ENCODE measurements at regions not wholly inside any gene's neighbourhood (a gene's known extent, or its start where the extent isn't known, plus 50 kb on each side); places are given as distances from the start of the nearest gene placed in this dataset.
"Not testable (repeated sequence)": the region's sequence is repeated elsewhere in the genome, so short reads cannot be mapped to it uniquely, and the experiment has no call there.

DNA sequence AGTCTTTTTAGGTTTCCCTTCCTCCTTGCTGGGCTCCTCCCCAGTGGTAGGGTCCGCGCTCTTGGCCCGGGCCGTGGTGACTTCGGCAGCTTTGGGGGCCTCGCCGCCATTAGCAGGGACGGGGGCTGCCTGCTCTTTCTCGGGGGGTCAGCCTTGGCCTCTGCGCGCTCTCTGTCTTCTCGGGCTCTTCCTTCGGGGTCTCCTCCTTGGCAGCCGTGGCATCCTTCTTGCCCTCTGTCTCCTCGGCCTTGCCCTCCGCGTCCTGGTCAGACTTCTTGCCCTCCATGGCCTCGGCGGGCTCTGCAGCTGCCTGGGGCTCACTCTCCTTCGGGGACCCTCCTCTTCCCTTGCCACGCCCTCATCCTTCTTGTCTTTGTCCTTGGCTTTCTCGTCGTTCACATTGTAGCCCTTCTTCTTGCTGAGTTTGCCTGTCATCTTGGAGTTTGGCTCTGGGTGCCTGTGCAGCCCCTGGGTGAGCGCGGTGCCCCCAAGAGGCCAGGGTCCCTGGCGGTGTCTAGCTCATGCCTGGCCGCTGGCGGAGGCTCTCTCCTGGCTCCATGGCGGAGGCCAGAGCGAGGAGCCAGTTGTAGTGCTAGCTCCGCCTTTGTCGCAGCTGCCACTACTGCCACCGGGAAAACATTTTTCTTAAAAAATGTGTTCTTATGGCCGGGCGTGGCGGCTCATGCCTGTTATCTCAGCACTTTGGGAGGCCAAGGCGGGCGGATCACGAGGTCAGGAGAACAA, 283.0 kb upstream of the SGCG start:
- ChIA-PET POLR2A (no interaction called here), CTCF (no interaction called here)
- Histone ChIP-seq H3K27ac (ENCODE audit: low read length) (no peak overlapping the region), H3K9me3 (ENCODE audit: control insufficient read depth, insufficient read depth, low read depth, low read length) (no peaks in the 10 kb centered on the region; the same call in 1 of the 2 replicates), H3K4me1 (ENCODE audit: control insufficient read depth, insufficient read depth, low read length) (no peaks in the 10 kb centered on the region), H3K36me3 (ENCODE audit: control insufficient read depth, insufficient read depth, low read length) (no peaks in the 10 kb centered on the region), H3K27me3 (ENCODE audit: control insufficient read depth, insufficient read depth, low read length) (no peaks in the 10 kb centered on the region), H3K4me3 (ENCODE audit: low read depth in 2 of 2, low read length in 2 of 2) (no peak overlapping the region)
- ATAC-seq (no peak), DNase-seq (ENCODE audit: low read depth, low spot score) (no peak)
- TF ChIP-seq, protein P1, sequence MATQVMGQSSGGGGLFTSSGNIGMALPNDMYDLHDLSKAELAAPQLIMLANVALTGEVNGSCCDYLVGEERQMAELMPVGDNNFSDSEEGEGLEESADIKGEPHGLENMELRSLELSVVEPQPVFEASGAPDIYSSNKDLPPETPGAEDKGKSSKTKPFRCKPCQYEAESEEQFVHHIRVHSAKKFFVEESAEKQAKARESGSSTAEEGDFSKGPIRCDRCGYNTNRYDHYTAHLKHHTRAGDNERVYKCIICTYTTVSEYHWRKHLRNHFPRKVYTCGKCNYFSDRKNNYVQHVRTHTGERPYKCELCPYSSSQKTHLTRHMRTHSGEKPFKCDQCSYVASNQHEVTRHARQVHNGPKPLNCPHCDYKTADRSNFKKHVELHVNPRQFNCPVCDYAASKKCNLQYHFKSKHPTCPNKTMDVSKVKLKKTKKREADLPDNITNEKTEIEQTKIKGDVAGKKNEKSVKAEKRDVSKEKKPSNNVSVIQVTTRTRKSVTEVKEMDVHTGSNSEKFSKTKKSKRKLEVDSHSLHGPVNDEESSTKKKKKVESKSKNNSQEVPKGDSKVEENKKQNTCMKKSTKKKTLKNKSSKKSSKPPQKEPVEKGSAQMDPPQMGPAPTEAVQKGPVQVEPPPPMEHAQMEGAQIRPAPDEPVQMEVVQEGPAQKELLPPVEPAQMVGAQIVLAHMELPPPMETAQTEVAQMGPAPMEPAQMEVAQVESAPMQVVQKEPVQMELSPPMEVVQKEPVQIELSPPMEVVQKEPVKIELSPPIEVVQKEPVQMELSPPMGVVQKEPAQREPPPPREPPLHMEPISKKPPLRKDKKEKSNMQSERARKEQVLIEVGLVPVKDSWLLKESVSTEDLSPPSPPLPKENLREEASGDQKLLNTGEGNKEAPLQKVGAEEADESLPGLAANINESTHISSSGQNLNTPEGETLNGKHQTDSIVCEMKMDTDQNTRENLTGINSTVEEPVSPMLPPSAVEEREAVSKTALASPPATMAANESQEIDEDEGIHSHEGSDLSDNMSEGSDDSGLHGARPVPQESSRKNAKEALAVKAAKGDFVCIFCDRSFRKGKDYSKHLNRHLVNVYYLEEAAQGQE (IDR thresholded peaks at IDR 0.05; ENCODE audit: insufficient read depth in 1 of 2, low read depth in 2 of 2, low read length in 1 of 2) = no peak
- TF ChIP-seq SIN3A (IDR thresholded peaks at IDR 0.05; ENCODE audit: borderline replicate concordance, insufficient read depth, low read depth, low read length) (no peak), TCF7L2 (IDR thresholded peaks at IDR 0.05; ENCODE audit: low read depth, low read length) (no peak), POLR2AphosphoS5 (IDR thresholded peaks at IDR 0.05; ENCODE audit: low read depth, low read length) (no peak)
- TF ChIP-seq, protein P2, sequence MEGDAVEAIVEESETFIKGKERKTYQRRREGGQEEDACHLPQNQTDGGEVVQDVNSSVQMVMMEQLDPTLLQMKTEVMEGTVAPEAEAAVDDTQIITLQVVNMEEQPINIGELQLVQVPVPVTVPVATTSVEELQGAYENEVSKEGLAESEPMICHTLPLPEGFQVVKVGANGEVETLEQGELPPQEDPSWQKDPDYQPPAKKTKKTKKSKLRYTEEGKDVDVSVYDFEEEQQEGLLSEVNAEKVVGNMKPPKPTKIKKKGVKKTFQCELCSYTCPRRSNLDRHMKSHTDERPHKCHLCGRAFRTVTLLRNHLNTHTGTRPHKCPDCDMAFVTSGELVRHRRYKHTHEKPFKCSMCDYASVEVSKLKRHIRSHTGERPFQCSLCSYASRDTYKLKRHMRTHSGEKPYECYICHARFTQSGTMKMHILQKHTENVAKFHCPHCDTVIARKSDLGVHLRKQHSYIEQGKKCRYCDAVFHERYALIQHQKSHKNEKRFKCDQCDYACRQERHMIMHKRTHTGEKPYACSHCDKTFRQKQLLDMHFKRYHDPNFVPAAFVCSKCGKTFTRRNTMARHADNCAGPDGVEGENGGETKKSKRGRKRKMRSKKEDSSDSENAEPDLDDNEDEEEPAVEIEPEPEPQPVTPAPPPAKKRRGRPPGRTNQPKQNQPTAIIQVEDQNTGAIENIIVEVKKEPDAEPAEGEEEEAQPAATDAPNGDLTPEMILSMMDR (IDR thresholded peaks at IDR 0.05) = no peak
- no TSS peak for BruUV-seq (replicated peaks)
- intact Hi-C loops (cut with micrococcal nuclease; ENCODE audit: unreplicated experiment) = no loop called here
- in situ Hi-C loops (cut with HindIII; ENCODE audit: low pct_unique_long_range_greater_than_20kb, low sequenced_read_pairs) = no loop called here

DNA sequence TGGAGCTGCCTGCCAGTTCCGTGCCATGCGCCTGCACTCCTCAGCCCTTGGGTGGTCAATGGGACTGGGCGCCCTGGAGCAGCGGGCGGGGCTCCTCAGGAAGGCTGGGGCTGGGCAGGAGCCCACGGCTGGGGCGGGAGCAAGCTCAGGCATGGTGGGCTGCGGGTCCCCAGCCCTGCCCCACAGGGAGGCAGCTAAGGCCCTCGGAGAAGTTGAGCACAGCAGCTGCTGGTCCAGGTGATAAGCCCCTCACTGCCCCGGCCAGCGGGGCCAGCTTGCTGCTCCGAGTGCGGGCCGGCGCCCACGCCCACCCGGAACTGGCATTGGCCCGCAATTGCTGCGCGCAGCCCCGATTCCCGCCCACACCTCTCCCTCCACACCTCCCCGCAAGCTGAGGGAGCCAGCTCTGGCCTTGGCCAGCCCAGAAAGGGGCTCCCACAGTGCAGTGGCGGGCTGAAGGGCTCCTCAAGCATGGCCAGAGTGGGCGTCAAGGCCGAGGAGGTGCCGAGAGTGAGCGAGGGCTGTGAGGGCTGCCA, 280.3 kb upstream of the SGCG start:
- BruUV-seq (replicated peaks); CTCF ChIA-PET; DNase-seq (ENCODE audit: low read depth, low spot score); H3K9me3 ChIP-seq (ENCODE audit: control insufficient read depth, insufficient read depth, low read depth, low read length); H3K27ac ChIP-seq (ENCODE audit: low read length); intact Hi-C loops (cut with micrococcal nuclease; ENCODE audit: unreplicated experiment); H3K36me3 ChIP-seq (ENCODE audit: control insufficient read depth, insufficient read depth, low read length); ATAC-seq; in situ Hi-C loops (cut with HindIII; ENCODE audit: low pct_unique_long_range_greater_than_20kb, low sequenced_read_pairs); H3K4me1 ChIP-seq (ENCODE audit: control insufficient read depth, insufficient read depth, low read length); POLR2A ChIA-PET; H3K4me3 ChIP-seq (ENCODE audit: low read depth in 2 of 2, low read length in 2 of 2); H3K27me3 ChIP-seq (ENCODE audit: control insufficient read depth, insufficient read depth, low read length): not testable (repeated sequence)

DNA sequence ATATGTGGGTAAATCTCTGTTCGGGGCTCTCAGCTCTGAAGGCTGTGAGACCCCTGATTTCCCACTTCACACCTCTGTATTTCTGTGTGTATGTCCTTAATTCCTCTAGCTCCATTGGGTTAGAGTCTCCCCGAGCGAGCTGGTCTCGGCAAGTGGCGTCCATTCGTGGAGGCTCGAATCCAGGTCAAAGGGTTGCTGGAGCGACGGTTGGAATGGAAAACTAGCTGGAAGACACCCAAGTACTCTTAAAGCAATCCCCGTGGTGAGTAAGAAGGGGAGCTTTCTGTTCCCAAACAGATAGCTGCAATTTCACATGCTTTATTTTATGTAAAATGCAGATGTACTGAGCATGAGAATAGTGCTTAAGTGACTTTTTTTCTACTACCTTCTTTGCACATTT, 277.5 kb upstream of the SGCG start:
- H3K27me3 ChIP-seq (ENCODE audit: control insufficient read depth, insufficient read depth, low read length) = no peaks in the 10 kb centered on the region
- TF ChIP-seq, protein P2 (IDR thresholded peaks at IDR 0.05) = no peak
- TF ChIP-seq, protein P1 (IDR thresholded peaks at IDR 0.05; ENCODE audit: insufficient read depth in 1 of 2, low read depth in 2 of 2, low read length in 1 of 2) = no peak
- TF ChIP-seq POLR2AphosphoS5 (IDR thresholded peaks at IDR 0.05; ENCODE audit: low read depth, low read length) = no peak
- TF ChIP-seq SIN3A (IDR thresholded peaks at IDR 0.05; ENCODE audit: borderline replicate concordance, insufficient read depth, low read depth, low read length) = no peak
- TF ChIP-seq TCF7L2 (IDR thresholded peaks at IDR 0.05; ENCODE audit: low read depth, low read length) = no peak
- H3K27ac ChIP-seq (ENCODE audit: low read length) = no peak overlapping the region
- ChIA-PET POLR2A (no interaction called here), CTCF (no interaction called here)
- DNase-seq (ENCODE audit: low read depth, low spot score) (no peak), ATAC-seq (no peak)
- BruUV-seq (replicated peaks) = no TSS peak
- intact Hi-C loops (cut with micrococcal nuclease; ENCODE audit: unreplicated experiment) (no loop called here), in situ Hi-C loops (cut with HindIII; ENCODE audit: low pct_unique_long_range_greater_than_20kb, low sequenced_read_pairs) (no loop called here)
- no peaks in the 10 kb centered on the region for H3K4me1 ChIP-seq (ENCODE audit: control insufficient read depth, insufficient read depth, low read length)
- no peaks in the 10 kb centered on the region; the same call in 1 of the 2 replicates for H3K9me3 ChIP-seq (ENCODE audit: control insufficient read depth, insufficient read depth, low read depth, low read length)
- H3K36me3 ChIP-seq (ENCODE audit: control insufficient read depth, insufficient read depth, low read length) = no peaks in the 10 kb centered on the region
- no peak overlapping the region for H3K4me3 ChIP-seq (ENCODE audit: low read depth in 2 of 2, low read length in 2 of 2)
